Keratinocyte (primary cell): ENCODE measurements at regions not wholly inside any gene's neighbourhood (a gene's known extent, or its start where the extent isn't known, plus 50 kb on each side); places are given as distances from the start of the nearest gene placed in this dataset.

ENCODE experiments used
- DNase-seq: peaks from one replicate; pipeline ENCODE4 v3.0.0-alpha.2; 2011; ENCODE audit warnings: low read depth, missing footprints, low spot score
- FAIRE-seq: peaks from 2 replicates; lab custom pipeline; 2011; peaks lifted over from hg19 to GRCh38; lab: Jason Lieb, UNC
- H2AFZ ChIP-seq: 2 replicates; pipeline ENCODE4 v1.6.0; 2012; ENCODE audit warnings: low read length, control low read depth, inconsistent platforms; ENCODE audit not compliant: control insufficient read depth
- H3K27ac ChIP-seq: 2 replicates; pipeline ENCODE4 v1.5.1; 2011; ENCODE audit warnings: low read length; ENCODE audit not compliant: control insufficient read depth, insufficient read depth
- H3K27me3 ChIP-seq: 3 replicates; pipeline ENCODE4 v1.6.0; 2011; ENCODE audit warnings: low read length; ENCODE audit not compliant: control insufficient read depth, insufficient read depth; ENCODE audit errors: extremely low read depth
- H3K36me3 ChIP-seq, 2 experiments: 2 replicates in 1 of 2; 3 replicates in 1 of 2; pipeline ENCODE4 v1.5.1; 2011; ENCODE audit warnings: low read length in 2 of 2, mild to moderate bottlenecking in 1 of 2; ENCODE audit not compliant: control insufficient read depth in 2 of 2, insufficient read depth in 2 of 2; ENCODE audit errors: extremely low read depth in 1 of 2
- H3K4me1 ChIP-seq: 3 replicates; pipeline ENCODE4 v1.5.1; 2011; ENCODE audit warnings: low read length; ENCODE audit not compliant: control insufficient read depth, insufficient read depth; ENCODE audit errors: extremely low read depth
- H3K4me2 ChIP-seq: 3 replicates; pipeline ENCODE4 v1.6.0; 2011; ENCODE audit warnings: low read depth, low read length; ENCODE audit not compliant: control insufficient read depth, insufficient read depth; ENCODE audit errors: extremely low read depth
- H3K4me3 ChIP-seq, 3 experiments: fragments of 200-600 bp in 1 of 3; sonication (generic) in 1 of 3; 2 replicates in 2 of 3; 3 replicates in 1 of 3; pipeline ENCODE4 v1.5.1; 2011 to 2016; ENCODE audit warnings: low read length in 3 of 3, mild to moderate bottlenecking in 3 of 3, control low read depth in 2 of 3, inconsistent platforms in 1 of 3, low read depth in 1 of 3, mixed read lengths in 1 of 3, mixed run types in 1 of 3, moderate library complexity in 1 of 3; ENCODE audit not compliant: control insufficient read depth in 2 of 3, insufficient read depth in 2 of 3; ENCODE audit errors: extremely low read depth in 1 of 3
- H3K79me2 ChIP-seq: 2 replicates; pipeline ENCODE4 v1.6.0; 2012; ENCODE audit warnings: low read length; ENCODE audit not compliant: control insufficient read depth, insufficient read depth
- H3K9ac ChIP-seq: 3 replicates; pipeline ENCODE4 v1.6.0; 2011; ENCODE audit warnings: low read length; ENCODE audit not compliant: control insufficient read depth, insufficient read depth; ENCODE audit errors: extremely low read depth
- H3K9me1 ChIP-seq: 3 replicates; pipeline ENCODE4 v1.6.0; 2011; ENCODE audit warnings: low read length; ENCODE audit not compliant: control insufficient read depth, insufficient read depth; ENCODE audit errors: extremely low read depth
- H3K9me3 ChIP-seq: 2 replicates; pipeline ENCODE4 v1.5.1; 2012; ENCODE audit warnings: low read depth, low read length; ENCODE audit not compliant: control insufficient read depth
- H4K20me1 ChIP-seq: 3 replicates; pipeline ENCODE4 v1.6.0; 2011; ENCODE audit warnings: low read length; ENCODE audit not compliant: control insufficient read depth, insufficient read depth; ENCODE audit errors: extremely low read depth
- CTCF ChIP-seq, 3 experiments: IDR thresholded peaks in 1 of 3; conservative IDR thresholded peaks in 1 of 3; optimal IDR thresholded peaks in 1 of 3; 2 replicates in 2 of 3; 3 replicates in 1 of 3; pipeline versions ENCODE3 to v1.5.1; 2011; ENCODE audit warnings: low read length in 3 of 3, mild to moderate bottlenecking in 3 of 3, moderate library complexity in 2 of 3, control low read depth in 1 of 3, inconsistent platforms in 1 of 3; ENCODE audit not compliant: insufficient read depth in 2 of 3; ENCODE audit errors: extremely low read depth in 1 of 3
- EZH2 ChIP-seq: IDR thresholded peaks from one replicate; pipeline ENCODE4 v1.6.1; 2012; ENCODE audit warnings: inconsistent platforms, mild to moderate bottlenecking, low read length, moderate library complexity
- dilution Hi-C: fragments of 300-500 bp; cut with MboI; formaldehyde crosslinking; loops from one replicate; pipeline ENCODE4 v1.7.0; 2020; ENCODE audit warnings: low sequenced_read_pairs; ENCODE audit not compliant: extremely low pct_ligation_motif_present

- peaks cover 4% of the 10 kb centered on the region for H3K9me3 ChIP-seq
- H3K79me2 ChIP-seq: no peaks in the 10 kb centered on the region
- H3K4me1 ChIP-seq: no peaks in the 10 kb centered on the region
- no peaks in the 10 kb centered on the region for H4K20me1 ChIP-seq
- no peak overlapping the region for H3K27ac ChIP-seq
- DNase-seq (no peak), FAIRE-seq (no peak)
- H3K4me2 ChIP-seq: no peak overlapping the region
- H3K36me3 ChIP-seq: no peaks in the 10 kb centered on the region
- H3K27me3 ChIP-seq: no peaks in the 10 kb centered on the region
- H3K9ac ChIP-seq: no peak overlapping the region
- no peaks in the 10 kb centered on the region for H3K9me1 ChIP-seq
- dilution Hi-C loops: no loop called here
- H3K4me3 ChIP-seq: no peak overlapping the region
- TF ChIP-seq CTCF (optimal IDR thresholded peaks at IDR 0.05 in 1 of 3, IDR thresholded peaks at IDR 0.05 in 1 of 3, conservative IDR thresholded peaks at IDR 0.05 in 1 of 3; ENCODE audit: extremely low read depth in 1 of 3, insufficient read depth in 2 of 3, low read length in 3 of 3) (no peak), EZH2 (no peak)
- H2AFZ ChIP-seq: no peak overlapping the region
These were observed 271.9 kb upstream of the PDE3A start for GRCh38 chr12:20096430-20096829.

- dilution Hi-C loops: no loop called here
- FAIRE-seq (no peak), DNase-seq (no peak)
- Histone ChIP-seq H3K27me3 (no peaks in the 10 kb centered on the region), H3K9me3 (peaks cover 8% of the 10 kb centered on the region), H3K4me3 (no peak overlapping the region), H3K9me1 (no peaks in the 10 kb centered on the region), H3K79me2 (no peaks in the 10 kb centered on the region), H3K4me1 (no peaks in the 10 kb centered on the region), H2AFZ (no peak overlapping the region), H4K20me1 (no peaks in the 10 kb centered on the region), H3K27ac (no peak overlapping the region), H3K36me3 (no peaks in the 10 kb centered on the region), H3K9ac (no peak overlapping the region), H3K4me2 (no peak overlapping the region)
- TF ChIP-seq CTCF (optimal IDR thresholded peaks at IDR 0.05 in 1 of 3, IDR thresholded peaks at IDR 0.05 in 1 of 3, conservative IDR thresholded peaks at IDR 0.05 in 1 of 3; ENCODE audit: extremely low read depth in 1 of 3, insufficient read depth in 2 of 3, low read length in 3 of 3): no peak
- no peak for TF ChIP-seq EZH2
These were observed 270.7 kb upstream of the PDE3A start for GRCh38 chr12:20097626-20098025.
